Esophagus mucosa (tissue), 1 donor: ENCODE measurements at regions not wholly inside any gene's neighbourhood (a gene's known extent, or its start where the extent isn't known, plus 50 kb on each side); places are given as distances from the start of the nearest gene placed in this dataset.

Experiments
- ATAC-seq: fragments of 200-7000 bp; cut with Tn5 transposase; one replicate; pipeline ENCODE4 v1.9.1; 2020
- donor health status: DM: yes; HTN: yes; CAD: no.

DNA sequence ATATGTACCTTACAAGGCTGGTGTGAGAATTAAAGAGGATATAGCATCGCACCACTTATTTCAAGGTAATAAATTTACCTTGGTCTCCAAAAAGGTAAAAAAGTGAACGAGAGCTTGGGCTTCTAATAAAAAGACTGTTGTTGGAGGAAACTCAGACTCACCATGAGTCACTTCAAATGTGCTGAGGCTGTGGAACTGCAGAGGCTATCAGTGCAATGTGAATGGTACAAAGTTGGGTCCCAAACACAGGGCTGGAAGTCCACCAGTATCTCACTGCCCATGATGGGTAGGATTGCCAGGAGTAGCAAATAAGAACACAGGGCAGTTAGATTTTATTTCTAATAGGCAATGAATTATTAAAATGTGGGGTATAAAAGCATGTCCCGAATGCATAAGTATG is 200.6 kb downstream of the MAFB start:
- ATAC-seq: peak; percentile 64

DNA sequence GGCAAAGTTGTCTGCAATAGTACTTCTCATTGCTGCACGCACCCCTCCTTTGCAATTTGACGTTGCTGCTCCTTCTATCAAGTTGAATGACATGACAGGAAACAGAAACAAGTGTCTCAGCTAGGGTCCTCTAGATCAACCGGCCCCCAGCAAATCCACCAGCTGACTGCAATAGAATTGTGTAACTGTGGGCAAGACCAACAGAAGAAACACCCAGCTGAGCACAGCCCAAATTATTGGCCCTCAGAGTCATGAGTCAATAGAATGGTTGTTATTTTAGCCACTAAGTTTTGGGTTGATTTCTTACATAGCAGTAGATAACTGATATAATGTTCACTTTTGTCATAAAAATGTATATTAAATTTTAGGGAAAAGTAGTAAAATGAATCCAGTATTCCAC is 202.7 kb downstream of the MAFB start:
- no peak for ATAC-seq

DNA sequence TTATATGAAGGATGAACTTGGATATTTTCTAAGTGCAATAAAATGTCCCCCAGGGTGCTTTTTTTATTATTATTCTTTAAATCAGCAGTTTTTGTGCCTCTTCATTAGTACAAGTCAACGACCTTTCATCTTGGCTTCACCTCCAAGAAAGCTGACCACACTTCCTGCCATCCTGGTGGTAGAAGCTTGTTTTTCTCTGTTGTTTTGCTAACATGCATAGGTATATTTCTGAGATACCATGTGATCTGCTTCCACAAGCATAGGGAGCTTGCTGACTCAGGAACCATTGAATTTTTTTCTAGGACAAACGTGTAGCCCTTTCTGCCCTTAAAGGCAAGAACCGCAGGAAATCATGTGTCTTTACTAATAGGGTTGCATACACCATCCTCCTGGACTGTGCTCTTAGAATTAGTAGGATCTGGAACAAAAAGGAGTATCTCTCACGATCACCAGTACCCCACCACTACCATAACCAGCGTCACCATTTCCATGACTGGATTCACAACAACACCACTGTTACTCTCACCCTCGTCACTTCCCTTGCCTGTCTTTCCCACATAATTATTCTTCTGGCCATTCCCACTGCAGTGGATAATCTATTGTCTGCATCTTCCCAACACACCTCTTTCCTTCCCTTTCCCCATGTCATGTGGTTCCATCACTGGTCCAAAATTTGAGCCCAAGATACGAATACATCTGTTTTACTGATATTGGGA is 207.1 kb downstream of the MAFB start:
- no peak for ATAC-seq

DNA sequence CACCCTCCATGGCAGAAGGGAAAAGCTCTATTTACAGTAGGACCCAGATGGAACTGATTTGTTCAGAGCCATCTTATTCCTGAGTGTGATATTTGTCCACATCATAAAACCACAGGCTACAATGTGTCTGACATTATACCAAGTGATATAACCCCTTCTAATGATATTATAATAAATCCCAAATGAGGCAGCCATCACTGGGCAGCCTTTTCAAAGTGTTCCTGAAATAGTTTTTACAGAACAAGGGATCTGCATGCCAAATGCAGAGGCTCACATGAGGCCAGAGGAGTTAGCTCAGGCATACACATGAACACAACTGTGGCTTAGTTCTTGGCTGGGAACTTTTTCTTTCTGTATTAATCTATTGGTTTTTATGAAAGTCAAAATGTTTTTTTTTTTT is 207.7 kb downstream of the MAFB start:
- no peak for ATAC-seq

GRCh38 chr20:40477805-40478204 is 211.2 kb downstream of the MAFB start:
- no peak for ATAC-seq

GRCh38 chr20:40476461-40476860 is 212.6 kb downstream of the MAFB start:
- no peak for ATAC-seq

GRCh38 chr20:40472905-40473304 is 216.1 kb downstream of the MAFB start:
- no peak for ATAC-seq

- peak; percentile 80 for ATAC-seq
Observed at GRCh38 chr20:40471261-40471629, 217.8 kb downstream of the MAFB start.

GRCh38 chr20:40470445-40471260 is 218.4 kb downstream of the MAFB start:
- ATAC-seq: no peak

DNA sequence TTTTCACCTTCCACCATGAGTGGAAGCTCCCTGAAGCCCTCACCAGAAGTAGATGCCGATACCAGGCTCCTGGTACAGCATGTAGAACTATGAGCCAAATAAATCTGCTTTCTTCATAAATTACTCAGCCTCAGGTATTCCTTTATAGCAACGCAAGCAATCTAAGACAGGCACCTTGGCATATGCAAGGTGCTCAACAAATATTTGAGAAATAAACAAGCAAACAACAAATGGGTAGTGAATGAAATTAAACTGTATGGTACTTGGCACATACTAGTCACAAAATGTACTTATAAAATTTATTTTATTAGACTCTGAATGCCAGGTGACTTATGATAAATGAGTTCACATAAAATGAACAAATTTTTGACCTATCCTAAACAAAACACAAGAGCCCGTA is 220.3 kb downstream of the MAFB start:
- no peak for ATAC-seq

DNA sequence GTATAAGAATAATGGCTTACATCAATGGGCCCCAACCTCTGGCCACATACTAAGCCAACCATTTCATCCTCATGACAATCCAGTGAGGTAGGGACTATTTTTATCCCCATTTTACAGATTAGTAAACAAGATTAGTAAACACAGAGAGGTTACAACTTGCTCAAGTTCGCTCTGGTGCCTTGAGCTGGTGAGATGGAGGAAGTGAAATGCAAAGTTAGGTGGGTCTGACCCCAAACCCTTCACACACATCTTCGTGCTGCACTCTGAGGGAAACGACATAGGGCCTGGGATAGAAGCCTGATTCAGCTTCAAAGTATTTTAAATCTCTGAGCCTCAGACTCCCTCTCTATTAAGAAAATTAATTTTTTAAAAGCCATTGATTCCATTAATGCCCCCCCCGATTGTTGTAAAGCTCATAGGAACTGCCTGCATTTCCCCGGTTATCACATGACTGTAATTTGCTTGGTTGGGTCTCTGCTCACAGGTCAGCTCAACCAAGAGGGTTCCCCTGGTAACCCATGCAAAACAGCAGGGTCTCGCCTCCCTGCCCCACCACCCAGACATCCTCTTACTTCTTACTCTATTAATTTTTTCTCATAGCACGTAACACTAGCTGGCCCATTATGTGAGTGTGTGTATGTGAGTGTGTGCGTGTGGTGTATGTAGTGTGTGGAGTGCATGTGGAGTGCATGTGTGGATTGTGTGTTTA is 221.2 kb downstream of the MAFB start:
- no peak for ATAC-seq

GRCh38 chr20:40467067-40467466 is 222.0 kb downstream of the MAFB start:
- ATAC-seq: no peak

DNA sequence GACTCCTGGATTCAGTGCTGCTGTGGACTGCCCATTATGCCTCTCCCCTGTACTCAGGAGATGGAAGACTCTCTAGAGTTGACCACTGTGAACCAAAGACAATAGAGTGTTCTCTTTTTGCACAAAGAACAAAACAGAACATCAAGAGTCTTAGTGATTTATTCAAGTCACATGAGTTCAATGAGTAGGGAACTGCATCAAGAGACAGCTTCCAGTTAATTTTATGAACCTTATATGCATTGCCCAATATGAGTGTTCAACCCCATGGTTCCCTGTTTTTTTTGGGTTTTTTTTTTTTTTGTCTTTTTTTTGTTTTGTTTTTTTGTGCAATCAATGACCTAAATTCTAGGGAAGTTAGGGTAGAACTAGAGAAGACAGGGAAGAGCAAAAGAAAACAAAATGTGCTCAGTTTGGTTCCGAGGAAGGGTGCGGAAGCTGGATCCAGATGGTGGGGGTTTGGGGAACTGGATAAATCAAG is 224.3 kb downstream of the MAFB start:
- no peak for ATAC-seq

- ATAC-seq: no peak
Observed at GRCh38 chr20:40463171-40463570, 225.9 kb downstream of the MAFB start.

GRCh38 chr20:40462566-40462965 is 226.5 kb downstream of the MAFB start:
- no peak for ATAC-seq

GRCh38 chr20:40459299-40459698 is 229.7 kb downstream of the MAFB start:
- ATAC-seq: no peak

- ATAC-seq: no peak
Observed at GRCh38 chr20:40457404-40457803, 231.6 kb downstream of the MAFB start.

GRCh38 chr20:40452758-40453157 is 236.3 kb downstream of the MAFB start:
- no peak for ATAC-seq

GRCh38 chr20:40451552-40451951 is 237.5 kb downstream of the MAFB start:
- ATAC-seq: no peak

DNA sequence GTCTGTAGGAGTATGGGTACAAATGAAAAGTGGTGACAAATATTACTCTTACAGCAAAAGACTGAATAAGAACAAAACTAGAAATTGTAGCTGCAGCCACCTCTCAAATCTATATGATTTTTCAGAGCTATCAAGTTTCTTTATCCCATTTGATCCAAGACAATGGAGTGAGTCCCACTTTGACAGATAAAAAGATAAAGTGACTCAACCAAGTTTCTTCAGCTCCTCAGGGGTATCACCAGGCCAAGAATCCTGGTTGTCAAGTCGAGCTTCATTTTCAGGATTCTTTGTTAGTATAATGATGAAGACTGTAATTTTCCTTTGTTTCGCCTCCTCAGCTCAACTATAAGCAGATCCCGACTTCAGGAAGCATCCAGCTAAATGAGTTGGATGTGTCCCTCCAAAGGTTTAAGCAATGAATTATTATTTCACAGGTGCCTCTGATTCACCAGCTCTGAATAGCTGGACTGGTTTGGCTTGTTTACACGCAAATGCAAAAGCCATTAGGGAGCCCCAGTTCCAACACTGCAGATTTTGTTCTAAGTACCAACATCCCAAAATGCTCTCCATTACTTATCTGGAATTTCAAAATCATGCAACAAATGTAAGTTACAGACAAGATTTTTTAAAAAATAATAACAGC is 238.9 kb downstream of the MAFB start:
- peak; percentile 81 for ATAC-seq

- ATAC-seq: no peak
Observed at GRCh38 chr20:40449144-40449690, 239.8 kb downstream of the MAFB start.

DNA sequence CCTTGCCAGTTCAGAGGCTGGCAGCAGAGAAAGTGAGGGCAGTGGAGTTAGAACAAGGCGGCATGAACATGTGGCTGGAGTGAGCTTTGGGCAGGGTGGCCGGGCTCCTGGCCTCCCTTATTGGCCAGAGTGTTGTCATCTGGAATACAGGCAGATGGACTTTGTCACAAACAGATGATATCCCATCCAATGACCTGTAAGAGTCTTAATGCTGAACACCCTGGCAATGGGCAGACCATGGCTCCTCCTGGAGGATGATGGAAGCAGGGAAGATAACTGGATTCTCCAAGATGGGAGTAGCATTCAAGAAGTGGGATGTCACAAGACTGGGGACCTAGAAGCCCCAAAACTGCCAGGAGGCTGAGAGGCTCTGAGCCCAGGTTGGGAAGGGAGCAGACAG is 242.1 kb downstream of the MAFB start:
- ATAC-seq: no peak

DNA sequence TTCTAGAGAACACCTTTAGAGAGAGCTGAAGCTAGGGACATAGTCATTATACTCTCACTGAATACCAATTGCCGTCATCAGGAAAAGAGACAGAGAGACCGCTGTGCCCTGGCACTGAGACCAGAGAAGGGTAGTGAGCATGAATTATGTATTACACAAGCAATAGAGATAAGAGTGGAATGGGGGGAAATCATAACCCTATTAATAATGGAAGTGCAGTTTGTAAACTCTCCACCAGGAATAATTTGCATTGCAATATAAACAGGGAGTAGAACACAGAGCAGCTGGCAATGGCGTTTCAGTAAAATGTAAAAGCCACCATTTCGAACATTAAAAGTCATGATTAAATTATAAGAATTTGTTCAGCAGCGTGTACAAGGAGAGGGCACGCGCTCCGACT is 244.5 kb downstream of the MAFB start:
- ATAC-seq: no peak
